PC-3 (cell line): ENCODE measurements at regions not wholly inside any gene's neighbourhood (a gene's known extent, or its start where the extent isn't known, plus 50 kb on each side); places are given as distances from the start of the nearest gene placed in this dataset.

Experiments
- ATAC-seq: fragments of 200-7000 bp; cut with Tn5 transposase; 2 replicates; pipeline ENCODE4 v1.9.1; 2020; ENCODE audit warnings: mild to moderate bottlenecking, moderate library complexity
- BruUV-seq: library from RNA; stranded (reverse); fragments of 400-500 nt; replicated peaks from 2 replicates; lab custom pipeline; 2021; lab: Mats Ljungman, UMichigan
- CTCF ChIA-PET: fragments of 300-600 bp; sonication (Branson Sonifier 250); formaldehyde crosslinking; loops from one replicate; lab custom pipeline; 2022; ENCODE audit warnings: antibody characterized with exemption; lab: Charles Lee
- POLR2A ChIA-PET: fragments of 300-600 bp; sonication (Branson Sonifier 250); formaldehyde crosslinking; loops from one replicate; lab custom pipeline; 2022; ENCODE audit warnings: antibody characterized with exemption; ENCODE audit not compliant: unreplicated experiment; lab: Charles Lee
- DNase-seq: peaks from one replicate; pipeline ENCODE4 v3.0.0-alpha.2; 2015
- H2AFZ ChIP-seq: fragments of 300-600 bp; sonication (generic); 2 replicates; pipeline ENCODE4 v1.6.0; 2016; ENCODE audit warnings: antibody characterized with exemption, low read length
- H3F3A ChIP-seq: fragments of 300-600 bp; sonication (generic); one replicate; pipeline ENCODE4 v1.6.0; 2017; ENCODE audit warnings: antibody characterized with exemption, low read length, control low read depth, mild to moderate bottlenecking; ENCODE audit not compliant: unreplicated experiment
- H3K27ac ChIP-seq: fragments of 300-600 bp; sonication (generic); 2 replicates; pipeline ENCODE4 v1.5.1; 2016; ENCODE audit warnings: mild to moderate bottlenecking, low read length
- H3K27me3 ChIP-seq: fragments of 300-600 bp; sonication (generic); 2 replicates; pipeline ENCODE4 v1.6.1; 2016; ENCODE audit warnings: low read length, mixed read lengths
- H3K36me3 ChIP-seq: fragments of 300-600 bp; sonication (generic); 2 replicates; pipeline ENCODE4 v1.6.1; 2016; ENCODE audit warnings: low read depth, mixed run types, low read length, mixed read lengths
- H3K4me1 ChIP-seq: fragments of 300-600 bp; sonication (generic); 2 replicates; pipeline ENCODE4 v1.5.1; 2016; ENCODE audit warnings: low read length; ENCODE audit not compliant: insufficient read depth
- H3K4me2 ChIP-seq: fragments of 300-600 bp; sonication (generic); 2 replicates; pipeline ENCODE4 v1.6.0; 2016; ENCODE audit warnings: low read length
- H3K4me3 ChIP-seq: fragments of 300-600 bp; sonication (generic); 2 replicates; pipeline ENCODE4 v1.5.1; 2016; ENCODE audit warnings: mild to moderate bottlenecking, low read length, mixed read lengths
- H3K79me2 ChIP-seq: fragments of 300-600 bp; sonication (generic); 2 replicates; pipeline ENCODE4 v1.6.1; 2017; ENCODE audit warnings: low read length, mixed read lengths
- H3K9ac ChIP-seq: fragments of 300-600 bp; sonication (generic); 2 replicates; pipeline ENCODE4 v1.6.0; 2016; ENCODE audit warnings: mild to moderate bottlenecking, low read length
- H3K9me2 ChIP-seq: fragments of 300-600 bp; sonication (generic); replicated peaks from 2 replicates; pipeline ENCODE4 v1.6.1; 2016; ENCODE audit warnings: mixed run types, low read length, mixed read lengths
- H3K9me3 ChIP-seq: fragments of 300-600 bp; sonication (generic); 2 replicates; pipeline ENCODE4 v1.6.1; 2016; ENCODE audit warnings: low read length, mixed read lengths
- H4K20me1 ChIP-seq: fragments of 300-600 bp; sonication (generic); 2 replicates; pipeline ENCODE4 v1.6.1; 2016; ENCODE audit warnings: low read length, mixed read lengths
- EZH2 ChIP-seq: fragments of 300-600 bp; sonication (generic); IDR thresholded peaks from one replicate; pipeline ENCODE4 v1.6.1; 2017; ENCODE audit warnings: antibody characterized with exemption, mild to moderate bottlenecking, low read length; ENCODE audit not compliant: unreplicated experiment
- EZH2phosphoT487 ChIP-seq: fragments of 300-600 bp; sonication (generic); IDR thresholded peaks from 2 replicates; pipeline ENCODE4 v1.6.1; 2018; ENCODE audit warnings: mild to moderate bottlenecking, antibody characterized with exemption, low read length, borderline replicate concordance
- intact Hi-C: fragments of 100-400 bp; cut with micrococcal nuclease; formaldehyde crosslinking; loops from 2 replicates; pipeline ENCODE4 v1.9.0; 2023
- TF ChIP-seq, protein P1 (sequence below): fragments of 300-600 bp; sonication (generic); conservative IDR thresholded peaks from 2 replicates; pipeline ENCODE4 v1.5.1; 2017; ENCODE audit warnings: antibody characterized with exemption, low read depth, mild to moderate bottlenecking, low read length

DNA sequence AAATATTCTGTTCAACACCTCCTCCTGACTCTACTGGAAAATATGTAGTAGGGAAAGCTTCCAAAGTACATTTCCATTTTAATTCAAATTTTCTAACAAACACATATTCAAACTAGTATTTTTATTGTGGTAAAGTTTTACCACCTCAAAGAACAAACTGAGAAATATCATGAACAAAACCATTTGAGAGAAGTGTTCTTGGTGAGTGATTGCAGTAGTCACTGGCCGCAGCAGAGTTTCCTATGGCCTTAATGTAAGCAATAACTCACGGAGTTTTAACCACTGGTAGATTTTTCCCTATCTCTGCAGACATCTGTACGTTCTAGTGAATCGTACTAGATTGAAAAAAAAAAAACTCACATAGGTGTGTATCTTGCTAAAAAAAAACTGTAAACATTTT is 487.0 kb upstream of the FZD8 start:
- Histone ChIP-seq H3K27me3 (no peaks in the 10 kb centered on the region), H3K9ac (no peak overlapping the region), H3K4me3 (no peak overlapping the region), H3K9me2 (peaks cover 3% of the 10 kb centered on the region; the same call in 1 of the 2 replicates), H3K9me3 (peaks cover 6% of the 10 kb centered on the region; the same call in 1 of the 2 replicates), H3K79me2 (no peaks in the 10 kb centered on the region), H3K4me1 (peaks cover 24% of the 10 kb centered on the region), H3F3A (peaks cover 12% of the 10 kb centered on the region), H3K4me2 (no peak overlapping the region), H3K36me3 (no peaks in the 10 kb centered on the region), H4K20me1 (no peaks in the 10 kb centered on the region), H2AFZ (no peak overlapping the region), H3K27ac (no peak overlapping the region)
- TF ChIP-seq EZH2phosphoT487 (no peak), EZH2 (no peak)
- TF ChIP-seq, protein P1, sequence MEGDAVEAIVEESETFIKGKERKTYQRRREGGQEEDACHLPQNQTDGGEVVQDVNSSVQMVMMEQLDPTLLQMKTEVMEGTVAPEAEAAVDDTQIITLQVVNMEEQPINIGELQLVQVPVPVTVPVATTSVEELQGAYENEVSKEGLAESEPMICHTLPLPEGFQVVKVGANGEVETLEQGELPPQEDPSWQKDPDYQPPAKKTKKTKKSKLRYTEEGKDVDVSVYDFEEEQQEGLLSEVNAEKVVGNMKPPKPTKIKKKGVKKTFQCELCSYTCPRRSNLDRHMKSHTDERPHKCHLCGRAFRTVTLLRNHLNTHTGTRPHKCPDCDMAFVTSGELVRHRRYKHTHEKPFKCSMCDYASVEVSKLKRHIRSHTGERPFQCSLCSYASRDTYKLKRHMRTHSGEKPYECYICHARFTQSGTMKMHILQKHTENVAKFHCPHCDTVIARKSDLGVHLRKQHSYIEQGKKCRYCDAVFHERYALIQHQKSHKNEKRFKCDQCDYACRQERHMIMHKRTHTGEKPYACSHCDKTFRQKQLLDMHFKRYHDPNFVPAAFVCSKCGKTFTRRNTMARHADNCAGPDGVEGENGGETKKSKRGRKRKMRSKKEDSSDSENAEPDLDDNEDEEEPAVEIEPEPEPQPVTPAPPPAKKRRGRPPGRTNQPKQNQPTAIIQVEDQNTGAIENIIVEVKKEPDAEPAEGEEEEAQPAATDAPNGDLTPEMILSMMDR, result no peak
- no peak for ATAC-seq
- no TSS peak for BruUV-seq
- POLR2A ChIA-PET, result no interaction called here
- DNase-seq, result no peak
- CTCF ChIA-PET, result no interaction called here
- intact Hi-C loops, result loop anchor here (5.0 kb wide), 2 partner anchors 198 to 648 kb away; no protein-coding TSS in a partner anchor

DNA sequence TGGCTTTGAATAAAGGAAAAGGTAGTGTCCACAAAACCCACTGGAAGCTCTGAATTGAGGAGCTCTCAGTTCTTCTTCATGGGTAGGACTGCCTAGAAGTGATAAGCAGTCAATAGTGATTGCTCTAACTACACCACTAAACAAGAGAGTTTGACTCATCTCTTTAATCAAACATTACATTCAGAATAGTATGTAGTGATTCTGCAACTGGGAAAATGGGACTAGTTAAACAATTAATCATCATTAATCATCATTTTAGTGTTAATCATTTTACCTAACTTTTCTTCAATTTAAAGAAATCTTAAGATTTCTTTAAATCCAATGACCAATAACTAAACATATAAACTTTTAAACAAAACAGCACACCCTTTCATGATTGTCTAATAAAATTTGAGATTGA is 484.0 kb upstream of the FZD8 start:
- Histone ChIP-seq H3K9ac (no peak overlapping the region), H3K9me2 (peaks cover 3% of the 10 kb centered on the region; the same call in 1 of the 2 replicates), H3K4me3 (no peak overlapping the region), H4K20me1 (no peaks in the 10 kb centered on the region), H3K36me3 (no peaks in the 10 kb centered on the region), H3F3A (peaks cover 12% of the 10 kb centered on the region), H3K9me3 (peaks cover 6% of the 10 kb centered on the region; the same call in 1 of the 2 replicates), H3K79me2 (no peaks in the 10 kb centered on the region), H3K27me3 (no peaks in the 10 kb centered on the region), H3K4me1 (peaks cover 24% of the 10 kb centered on the region), H3K4me2 (peak overlapping the region; percentile 28), H2AFZ (no peak overlapping the region), H3K27ac (peak overlapping the region; percentile 55)
- TF ChIP-seq EZH2 (no peak), EZH2phosphoT487 (no peak)
- TF ChIP-seq, protein P1, result no peak
- no TSS peak for BruUV-seq
- ChIA-PET POLR2A (no interaction called here), CTCF (interaction anchor here (0.5 to 0.7 kb wide), 2 partner anchors 366 to 486 kb away, joined by 3 to 5 read pairs; no protein-coding TSS in a partner anchor)
- ATAC-seq, result peak; percentile 98
- DNase-seq, result peak; percentile 96
- intact Hi-C loops, result loop anchor here (1.0 to 5.0 kb wide), 10 partner anchors 29 to 651 kb away; no protein-coding TSS in a partner anchor

DNA sequence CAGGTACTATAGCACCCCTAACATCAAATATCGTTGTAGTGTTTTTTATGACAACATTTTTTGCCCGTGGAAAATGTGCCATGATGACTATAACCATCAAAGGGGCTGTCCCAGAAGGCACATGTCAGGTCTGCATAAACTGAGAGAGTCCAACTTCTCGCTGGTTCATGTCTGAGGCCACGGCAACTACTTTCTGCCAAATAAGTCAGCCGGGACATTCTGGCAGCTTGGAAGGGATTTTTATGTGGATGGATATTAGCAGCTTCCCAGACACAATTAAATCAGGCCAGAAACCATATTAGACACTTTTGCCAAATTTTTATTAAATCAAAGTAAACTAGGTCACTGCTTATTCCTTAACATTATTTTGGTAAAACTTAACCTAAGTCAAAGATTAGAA is 477.4 kb upstream of the FZD8 start:
- H2AFZ ChIP-seq, result no peak overlapping the region
- BruUV-seq, result no TSS peak
- intact Hi-C loops, result no loop called here
- no peak for TF ChIP-seq EZH2
- TF ChIP-seq EZH2phosphoT487, result no peak
- TF ChIP-seq, protein P1, result no peak
- no peaks in the 10 kb centered on the region for H3K9me3 ChIP-seq
- no peaks in the 10 kb centered on the region for H3K9me2 ChIP-seq
- ChIA-PET POLR2A (no interaction called here), CTCF (interaction anchor here (0.6 kb wide), 1 partner anchor 484 kb away, joined by 12 read pairs; no protein-coding TSS in a partner anchor)
- DNase-seq (no peak), ATAC-seq (no peak)
- no peaks in the 10 kb centered on the region for H3K27me3 ChIP-seq
- no peaks in the 10 kb centered on the region for H3F3A ChIP-seq
- no peaks in the 10 kb centered on the region for H3K36me3 ChIP-seq
- no peak overlapping the region for H3K9ac ChIP-seq
- peaks cover 10% of the 10 kb centered on the region for H3K4me1 ChIP-seq
- H3K4me3 ChIP-seq, result no peak overlapping the region
- H4K20me1 ChIP-seq, result no peaks in the 10 kb centered on the region
- H3K79me2 ChIP-seq, result no peaks in the 10 kb centered on the region
- H3K27ac ChIP-seq, result no peak overlapping the region
- H3K4me2 ChIP-seq, result no peak overlapping the region
